Osteocyte (in vitro differentiated cells): ENCODE measurements at regions not wholly inside any gene's neighbourhood (a gene's known extent, or its start where the extent isn't known, plus 50 kb on each side); places are given as distances from the start of the nearest gene placed in this dataset.

Experiments
- DNase-seq: peaks from one replicate; pipeline ENCODE4 v3.0.0; 2021; ENCODE audit warnings: mixed read lengths; ENCODE audit not compliant: unreplicated experiment; ENCODE audit errors: extremely low spot score
- H3K27ac Mint-ChIP-seq: one replicate; pipeline ENCODE4 v1.8.0; 2021; ENCODE audit warnings: mild to moderate bottlenecking, mixed read lengths; ENCODE audit not compliant: unreplicated experiment
- H3K27me3 Mint-ChIP-seq: one replicate; pipeline ENCODE4 v1.8.0; 2021; ENCODE audit warnings: mixed read lengths; ENCODE audit not compliant: unreplicated experiment
- H3K36me3 Mint-ChIP-seq: one replicate; pipeline ENCODE4 v1.8.0; 2021; ENCODE audit warnings: mixed read lengths; ENCODE audit not compliant: unreplicated experiment
- H3K4me1 Mint-ChIP-seq: one replicate; pipeline ENCODE4 v1.8.0; 2021; ENCODE audit warnings: mixed read lengths; ENCODE audit not compliant: unreplicated experiment
- H3K4me3 Mint-ChIP-seq: one replicate; pipeline ENCODE4 v1.8.0; 2021; ENCODE audit warnings: mild to moderate bottlenecking, moderate library complexity, mixed read lengths; ENCODE audit not compliant: unreplicated experiment
- H3K9me3 Mint-ChIP-seq: one replicate; pipeline ENCODE4 v1.8.0; 2021; ENCODE audit warnings: mixed read lengths; ENCODE audit not compliant: unreplicated experiment
- TF ChIP-seq, protein P1 (sequence below): fragments of 200-600 bp; sonication (generic); IDR thresholded peaks from 2 replicates; pipeline ENCODE4 v1.5.0; 2021; ENCODE audit warnings: antibody characterized with exemption, mild to moderate bottlenecking, moderate library complexity

DNA sequence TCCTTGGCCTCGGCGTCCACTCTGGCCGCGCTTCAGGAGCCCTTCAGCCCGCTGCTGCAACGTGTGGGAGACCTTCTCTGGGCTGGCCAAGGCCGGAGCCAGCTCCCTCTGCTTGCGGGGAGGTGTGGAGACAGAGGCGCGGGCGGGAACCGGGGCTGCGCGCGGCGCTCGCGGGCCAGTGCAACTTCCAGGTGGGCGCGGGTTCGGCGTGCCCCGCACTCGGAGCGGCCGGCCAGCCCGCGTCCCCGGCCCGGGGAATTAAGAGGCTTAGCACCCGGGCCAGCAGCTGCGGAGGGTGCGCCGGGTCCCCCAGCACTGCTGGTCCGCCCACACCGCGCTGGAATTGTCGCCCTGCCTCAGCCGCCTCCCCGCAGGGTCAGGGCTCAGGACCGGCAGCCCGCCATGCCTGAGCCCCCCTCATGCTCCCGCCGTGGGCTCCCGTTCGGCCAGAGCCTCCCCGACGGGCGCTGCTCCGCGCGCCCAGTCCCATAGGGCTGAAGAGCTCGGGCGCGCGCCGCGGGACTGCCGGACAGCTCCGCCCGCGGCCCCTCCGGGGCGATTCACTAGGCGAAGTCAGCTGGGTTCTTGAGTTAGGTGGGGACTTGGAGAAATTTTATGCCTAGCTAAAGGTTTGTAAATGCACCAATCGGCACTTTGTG lies 673.9 kb downstream of the SLC16A7 start:
- Mint-ChIP-seq H3K27ac (no peak overlapping the region), H3K4me1 (peaks cover 17% of the 10 kb centered on the region), H3K9me3 (peaks cover 12% of the 10 kb centered on the region), H3K27me3 (no peaks in the 10 kb centered on the region), H3K4me3 (no peak overlapping the region), H3K36me3 (no peaks in the 10 kb centered on the region)
- TF ChIP-seq, protein P1, sequence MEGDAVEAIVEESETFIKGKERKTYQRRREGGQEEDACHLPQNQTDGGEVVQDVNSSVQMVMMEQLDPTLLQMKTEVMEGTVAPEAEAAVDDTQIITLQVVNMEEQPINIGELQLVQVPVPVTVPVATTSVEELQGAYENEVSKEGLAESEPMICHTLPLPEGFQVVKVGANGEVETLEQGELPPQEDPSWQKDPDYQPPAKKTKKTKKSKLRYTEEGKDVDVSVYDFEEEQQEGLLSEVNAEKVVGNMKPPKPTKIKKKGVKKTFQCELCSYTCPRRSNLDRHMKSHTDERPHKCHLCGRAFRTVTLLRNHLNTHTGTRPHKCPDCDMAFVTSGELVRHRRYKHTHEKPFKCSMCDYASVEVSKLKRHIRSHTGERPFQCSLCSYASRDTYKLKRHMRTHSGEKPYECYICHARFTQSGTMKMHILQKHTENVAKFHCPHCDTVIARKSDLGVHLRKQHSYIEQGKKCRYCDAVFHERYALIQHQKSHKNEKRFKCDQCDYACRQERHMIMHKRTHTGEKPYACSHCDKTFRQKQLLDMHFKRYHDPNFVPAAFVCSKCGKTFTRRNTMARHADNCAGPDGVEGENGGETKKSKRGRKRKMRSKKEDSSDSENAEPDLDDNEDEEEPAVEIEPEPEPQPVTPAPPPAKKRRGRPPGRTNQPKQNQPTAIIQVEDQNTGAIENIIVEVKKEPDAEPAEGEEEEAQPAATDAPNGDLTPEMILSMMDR: no peak
- peak; percentile 78 for DNase-seq

DNA sequence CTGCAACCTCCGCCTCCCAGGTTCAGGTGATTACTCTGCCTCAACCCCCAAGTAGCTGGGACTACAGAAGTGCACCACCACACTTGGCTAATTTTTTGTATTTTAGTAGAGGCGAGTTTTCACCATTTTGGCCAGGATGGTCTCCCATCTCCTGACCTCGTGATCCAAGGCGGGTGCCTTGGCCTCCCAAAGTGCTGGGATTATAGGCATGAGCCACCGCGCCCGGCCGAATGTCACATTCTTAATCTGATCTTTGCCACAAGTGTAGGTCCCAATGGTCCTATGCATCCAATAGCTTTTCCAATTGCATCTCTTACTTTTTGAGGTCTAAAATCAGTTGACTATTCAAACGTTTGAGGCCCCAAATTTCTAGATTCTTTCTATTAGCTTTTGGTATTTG lies 676.0 kb downstream of the SLC16A7 start:
- peaks cover 12% of the 10 kb centered on the region for H3K9me3 Mint-ChIP-seq
- no peaks in the 10 kb centered on the region for H3K27me3 Mint-ChIP-seq
- no peak overlapping the region for H3K4me3 Mint-ChIP-seq
- no peak for DNase-seq
- TF ChIP-seq, protein P1: no peak
- H3K4me1 Mint-ChIP-seq: peaks cover 5% of the 10 kb centered on the region
- H3K27ac Mint-ChIP-seq: no peak overlapping the region
- H3K36me3 Mint-ChIP-seq: no peaks in the 10 kb centered on the region

DNA sequence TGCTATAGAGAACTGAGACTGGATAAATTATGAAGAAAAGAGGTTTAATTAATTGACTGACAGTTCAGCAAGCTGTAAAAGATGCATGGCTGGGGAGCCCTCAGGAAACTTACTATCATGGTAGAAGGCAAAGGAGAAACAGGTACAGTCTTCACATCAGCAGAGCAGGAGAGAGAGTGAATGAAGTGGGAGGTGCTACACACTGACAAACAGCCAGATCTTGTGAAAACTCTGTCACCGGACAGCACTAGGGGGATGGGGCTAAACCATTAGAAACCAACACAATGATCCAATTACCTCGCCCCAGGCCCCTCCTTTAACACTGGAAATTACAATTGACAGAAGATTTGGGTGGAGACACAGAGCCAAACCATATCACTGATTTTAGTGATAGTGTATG lies 682.4 kb downstream of the SLC16A7 start:
- no peaks in the 10 kb centered on the region for H3K36me3 Mint-ChIP-seq
- H3K27me3 Mint-ChIP-seq: no peaks in the 10 kb centered on the region
- peaks cover 4% of the 10 kb centered on the region for H3K9me3 Mint-ChIP-seq
- TF ChIP-seq, protein P1: no peak
- DNase-seq: no peak
- H3K27ac Mint-ChIP-seq: no peak overlapping the region
- H3K4me1 Mint-ChIP-seq: peaks cover 11% of the 10 kb centered on the region
- no peak overlapping the region for H3K4me3 Mint-ChIP-seq

DNA sequence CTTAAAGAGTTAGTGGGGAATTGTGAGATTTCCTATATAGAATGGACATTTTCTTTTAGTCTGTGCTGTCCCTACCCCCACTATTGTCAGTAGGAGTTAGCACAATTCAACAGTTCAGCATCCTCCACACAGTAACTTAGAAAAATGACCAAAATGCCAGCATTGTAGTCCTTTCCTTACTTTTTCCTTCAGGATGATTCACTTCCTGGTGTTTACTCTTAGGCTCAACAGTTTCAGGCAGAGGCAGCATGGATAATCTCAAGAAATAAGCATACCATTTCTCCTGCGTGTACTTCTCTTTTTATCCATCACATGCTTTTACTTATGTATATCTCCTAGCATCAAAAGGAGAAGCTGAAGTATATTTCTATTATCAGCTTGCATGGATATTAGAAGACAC lies 683.4 kb downstream of the SLC16A7 start:
- Mint-ChIP-seq H3K4me3 (no peak overlapping the region), H3K4me1 (peaks cover 11% of the 10 kb centered on the region), H3K9me3 (no peaks in the 10 kb centered on the region), H3K27me3 (no peaks in the 10 kb centered on the region), H3K36me3 (no peaks in the 10 kb centered on the region), H3K27ac (no peak overlapping the region)
- TF ChIP-seq, protein P1: no peak
- no peak for DNase-seq

DNA sequence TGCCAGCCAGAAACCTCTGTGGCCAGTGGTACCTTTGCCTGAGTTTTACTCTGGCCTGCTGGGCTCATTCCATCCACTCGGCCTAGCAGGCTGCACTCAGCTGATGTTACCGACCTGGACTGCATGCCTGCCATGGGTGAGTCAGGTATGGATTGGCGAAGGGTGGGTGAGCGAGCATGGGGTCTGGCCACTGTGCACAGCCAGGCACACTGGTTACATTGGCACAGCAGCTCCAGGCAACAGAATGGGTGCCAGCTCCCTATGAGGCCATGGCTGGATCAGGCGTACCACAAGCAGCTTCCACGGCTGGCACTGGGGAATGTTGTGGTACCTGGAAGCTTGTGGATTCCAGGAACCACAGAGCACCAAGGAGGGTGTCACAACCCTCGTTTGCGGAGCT lies 685.7 kb downstream of the SLC16A7 start:
- no peak for DNase-seq
- H3K4me3 Mint-ChIP-seq: no peak overlapping the region
- no peaks in the 10 kb centered on the region for H3K36me3 Mint-ChIP-seq
- no peaks in the 10 kb centered on the region for H3K9me3 Mint-ChIP-seq
- H3K4me1 Mint-ChIP-seq: peaks cover 11% of the 10 kb centered on the region
- H3K27ac Mint-ChIP-seq: no peak overlapping the region
- TF ChIP-seq, protein P1: no peak
- H3K27me3 Mint-ChIP-seq: no peaks in the 10 kb centered on the region
